Middle frontal gyrus (tissue), 1 donor: ENCODE measurements at regions not wholly inside any gene's neighbourhood (a gene's known extent, or its start where the extent isn't known, plus 50 kb on each side); places are given as distances from the start of the nearest gene placed in this dataset.

ENCODE experiments used
- DNase-seq: peaks from one replicate; pipeline ENCODE4 v3.0.0-alpha.2; 2015; ENCODE audit warnings: low spot score; ENCODE audit errors: extremely low spot score

DNA sequence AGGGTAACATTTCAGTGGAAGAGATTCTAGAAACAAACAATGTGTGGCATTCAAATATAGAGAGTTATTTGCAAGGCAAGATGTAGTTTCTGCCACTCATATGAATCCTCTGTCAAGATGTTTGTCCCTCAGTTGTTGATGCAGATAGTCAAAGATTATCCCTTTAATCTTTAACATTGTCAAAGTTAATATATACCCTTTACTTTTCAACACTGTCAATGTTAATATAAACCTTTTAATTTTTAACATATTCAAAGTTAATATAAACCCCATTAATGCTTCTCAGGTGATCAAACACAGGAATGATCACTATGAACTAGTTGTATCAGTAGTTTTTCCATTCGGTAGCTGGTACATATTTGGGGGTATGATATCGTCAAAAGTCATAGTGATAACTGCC is 51.9 kb upstream of the PICALM start:
- no peak for DNase-seq

DNA sequence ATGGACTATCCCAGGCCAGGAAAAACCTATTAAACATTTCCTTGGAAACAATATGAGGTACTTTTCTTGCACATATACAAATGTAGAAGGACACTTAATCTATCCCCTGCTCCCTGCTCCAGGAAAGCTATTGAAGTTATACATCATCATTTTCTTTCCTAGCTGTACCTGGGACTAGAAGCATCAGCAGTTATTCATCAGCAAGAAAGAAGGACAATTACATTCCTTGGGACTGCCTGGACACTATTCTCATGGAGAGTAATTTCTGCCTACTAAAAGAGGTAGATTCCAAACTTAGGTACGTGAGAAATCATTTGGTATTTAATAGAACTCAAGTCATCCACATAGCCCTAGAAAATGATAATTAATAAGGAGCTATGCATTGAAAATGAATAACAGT is 51.0 kb upstream of the PICALM start:
- DNase-seq, result no peak

DNA sequence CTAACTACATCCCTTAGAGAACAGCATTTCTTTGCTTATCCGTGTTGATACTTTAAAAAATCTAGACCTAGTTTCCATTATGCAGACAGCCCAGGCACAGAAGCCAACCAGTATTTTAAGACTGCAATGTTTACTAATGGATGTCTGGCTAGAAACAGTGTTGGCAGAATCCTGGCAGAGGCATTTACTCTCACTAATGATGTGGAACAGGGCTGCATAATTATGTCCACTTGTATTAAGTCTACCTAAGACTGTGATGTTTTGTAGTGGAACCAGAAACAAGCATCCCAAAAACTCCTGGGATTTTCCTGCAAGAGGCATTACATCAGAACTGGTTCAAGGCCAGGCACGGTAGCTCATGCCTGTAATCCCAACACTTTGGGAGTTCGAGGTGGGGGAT is 50.2 kb upstream of the PICALM start:
- no peak for DNase-seq
